Adipocyte (in vitro differentiated cells): ENCODE measurements at regions not wholly inside any gene's neighbourhood (a gene's known extent, or its start where the extent isn't known, plus 50 kb on each side); places are given as distances from the start of the nearest gene placed in this dataset.

Experiments
- DNase-seq: peaks from one replicate; pipeline ENCODE4 v3.0.0-alpha.2; 2015; ENCODE audit warnings: low read depth
- H3K27me3 ChIP-seq: replicated peaks from 2 replicates; pipeline ENCODE4 v1.7.0; 2013; ENCODE audit warnings: mild to moderate bottlenecking, low read length, moderate library complexity; ENCODE audit not compliant: control insufficient read depth, insufficient read depth
- H3K36me3 ChIP-seq: 2 replicates; pipeline ENCODE4 v1.7.0; 2013; ENCODE audit warnings: low read length, mild to moderate bottlenecking, moderate library complexity; ENCODE audit not compliant: control insufficient read depth, insufficient read depth, severe bottlenecking
- H3K4me1 ChIP-seq: 2 replicates; pipeline ENCODE4 v1.7.0; 2013; ENCODE audit warnings: mild to moderate bottlenecking, low read length, moderate library complexity; ENCODE audit not compliant: control insufficient read depth, insufficient read depth
- H3K4me3 ChIP-seq: 2 replicates; pipeline ENCODE4 v1.7.0; 2013; ENCODE audit warnings: mild to moderate bottlenecking, low read length, moderate library complexity
- H3K9ac ChIP-seq: 2 replicates; pipeline ENCODE4 v1.7.0; 2013; ENCODE audit warnings: mild to moderate bottlenecking, low read length, moderate library complexity
- H3K9me3 ChIP-seq: 2 replicates; pipeline ENCODE4 v1.7.0; 2013; ENCODE audit warnings: mild to moderate bottlenecking, low read length, moderate library complexity; ENCODE audit not compliant: control insufficient read depth

- H3K4me3 ChIP-seq = no peak overlapping the region
- H3K9me3 ChIP-seq = no peaks in the 10 kb centered on the region
- peaks cover 6% of the 10 kb centered on the region for H3K27me3 ChIP-seq
- peak overlapping the region; percentile 33 for H3K9ac ChIP-seq
- peaks cover 43% of the 10 kb centered on the region for H3K4me1 ChIP-seq
- no peak for DNase-seq
- no peaks in the 10 kb centered on the region for H3K36me3 ChIP-seq
Observed at GRCh38 chrX:13518126-13518525, 51.3 kb upstream of the EGFL6 start.

GRCh38 chrX:13515211-13515930 lies 54.0 kb upstream of the EGFL6 start:
- H3K36me3 ChIP-seq = no peaks in the 10 kb centered on the region
- DNase-seq = peak; percentile 55

GRCh38 chrX:13511944-13512330 lies 57.5 kb upstream of the EGFL6 start:
- no peak overlapping the region for H3K4me3 ChIP-seq
- H3K27me3 ChIP-seq = peaks cover 13% of the 10 kb centered on the region
- H3K4me1 ChIP-seq = peaks cover 5% of the 10 kb centered on the region
- H3K36me3 ChIP-seq = no peaks in the 10 kb centered on the region
- no peak overlapping the region for H3K9ac ChIP-seq
- no peaks in the 10 kb centered on the region for H3K9me3 ChIP-seq
- no peak for DNase-seq

More at GRCh38 chrX:13515211-13515930, 54.0 kb upstream of the EGFL6 start:
- peaks cover 6% of the 10 kb centered on the region for H3K27me3 ChIP-seq
- H3K9ac ChIP-seq = no peak overlapping the region
- H3K4me3 ChIP-seq = no peak overlapping the region
- H3K9me3 ChIP-seq = no peaks in the 10 kb centered on the region
- peaks cover 32% of the 10 kb centered on the region for H3K4me1 ChIP-seq

- Histone ChIP-seq H3K36me3 (no peaks in the 10 kb centered on the region), H3K9me3 (no peaks in the 10 kb centered on the region), H3K27me3 (peaks cover 13% of the 10 kb centered on the region), H3K4me1 (peaks cover 5% of the 10 kb centered on the region), H3K4me3 (no peak overlapping the region), H3K9ac (no peak overlapping the region)
- DNase-seq = no peak
Observed at GRCh38 chrX:13511241-13511943, 58.0 kb upstream of the EGFL6 start.

GRCh38 chrX:13507893-13508292 lies 61.5 kb upstream of the EGFL6 start:
- no peaks in the 10 kb centered on the region for H3K36me3 ChIP-seq
- no peak for DNase-seq
- no peak overlapping the region for H3K4me3 ChIP-seq
- H3K9ac ChIP-seq = no peak overlapping the region
- no peaks in the 10 kb centered on the region for H3K4me1 ChIP-seq
- H3K27me3 ChIP-seq = peaks cover 19% of the 10 kb centered on the region
- H3K9me3 ChIP-seq = no peaks in the 10 kb centered on the region

- Histone ChIP-seq H3K9ac (no peak overlapping the region), H3K4me1 (no peaks in the 10 kb centered on the region), H3K27me3 (peaks cover 19% of the 10 kb centered on the region), H3K4me3 (no peak overlapping the region), H3K36me3 (no peaks in the 10 kb centered on the region), H3K9me3 (no peaks in the 10 kb centered on the region)
- peak; percentile 81 for DNase-seq
Observed at GRCh38 chrX:13506574-13506973, 62.8 kb upstream of the EGFL6 start.

GRCh38 chrX:13502590-13502989 lies 66.8 kb upstream of the EGFL6 start:
- H3K36me3 ChIP-seq = no peaks in the 10 kb centered on the region
- H3K9me3 ChIP-seq = no peaks in the 10 kb centered on the region
- peaks cover 12% of the 10 kb centered on the region for H3K27me3 ChIP-seq
- no peak for DNase-seq
- H3K4me3 ChIP-seq = no peak overlapping the region
- no peaks in the 10 kb centered on the region for H3K4me1 ChIP-seq
- no peak overlapping the region for H3K9ac ChIP-seq

- Histone ChIP-seq H3K4me1 (peaks cover 4% of the 10 kb centered on the region), H3K36me3 (no peaks in the 10 kb centered on the region), H3K9me3 (no peaks in the 10 kb centered on the region), H3K27me3 (peaks cover 12% of the 10 kb centered on the region), H3K4me3 (no peak overlapping the region), H3K9ac (no peak overlapping the region)
- no peak for DNase-seq
Observed at GRCh38 chrX:13499736-13500135, 69.7 kb upstream of the EGFL6 start.

- H3K36me3 ChIP-seq = no peaks in the 10 kb centered on the region
- H3K9me3 ChIP-seq = no peaks in the 10 kb centered on the region
- peaks cover 13% of the 10 kb centered on the region for H3K4me1 ChIP-seq
- no peak for DNase-seq
- no peak overlapping the region for H3K4me3 ChIP-seq
- no peak overlapping the region for H3K9ac ChIP-seq
- H3K27me3 ChIP-seq = peaks cover 12% of the 10 kb centered on the region
Observed at GRCh38 chrX:13498238-13498637, 71.2 kb upstream of the EGFL6 start.

GRCh38 chrX:13495232-13495631 lies 74.2 kb upstream of the EGFL6 start:
- no peak for DNase-seq
- no peaks in the 10 kb centered on the region for H3K9me3 ChIP-seq

GRCh38 chrX:13494562-13494961 lies 74.8 kb upstream of the EGFL6 start:
- no peaks in the 10 kb centered on the region for H3K9me3 ChIP-seq
- no peak for DNase-seq
- no peak overlapping the region for H3K4me3 ChIP-seq
- H3K9ac ChIP-seq = no peak overlapping the region
- peaks cover 12% of the 10 kb centered on the region for H3K27me3 ChIP-seq
- peaks cover 27% of the 10 kb centered on the region for H3K4me1 ChIP-seq
- no peaks in the 10 kb centered on the region for H3K36me3 ChIP-seq

More at GRCh38 chrX:13495232-13495631, 74.2 kb upstream of the EGFL6 start:
- Histone ChIP-seq H3K36me3 (no peaks in the 10 kb centered on the region), H3K4me3 (no peak overlapping the region), H3K4me1 (peaks cover 20% of the 10 kb centered on the region), H3K27me3 (peaks cover 12% of the 10 kb centered on the region), H3K9ac (no peak overlapping the region)
